ENCODE measurements at regions not wholly inside any gene's neighbourhood (a gene's known extent, or its start where the extent isn't known, plus 50 kb on each side); places are given as distances from the start of the nearest gene placed in this dataset.
"Not testable (repeated sequence)": the region's sequence is repeated elsewhere in the genome, so short reads cannot be mapped to it uniquely, and the experiment has no call there.

GRCh38 chr11:91988443-91988842, 236.2 kb upstream of the FAT3 start:
- TF ChIP-seq, protein P1, sequence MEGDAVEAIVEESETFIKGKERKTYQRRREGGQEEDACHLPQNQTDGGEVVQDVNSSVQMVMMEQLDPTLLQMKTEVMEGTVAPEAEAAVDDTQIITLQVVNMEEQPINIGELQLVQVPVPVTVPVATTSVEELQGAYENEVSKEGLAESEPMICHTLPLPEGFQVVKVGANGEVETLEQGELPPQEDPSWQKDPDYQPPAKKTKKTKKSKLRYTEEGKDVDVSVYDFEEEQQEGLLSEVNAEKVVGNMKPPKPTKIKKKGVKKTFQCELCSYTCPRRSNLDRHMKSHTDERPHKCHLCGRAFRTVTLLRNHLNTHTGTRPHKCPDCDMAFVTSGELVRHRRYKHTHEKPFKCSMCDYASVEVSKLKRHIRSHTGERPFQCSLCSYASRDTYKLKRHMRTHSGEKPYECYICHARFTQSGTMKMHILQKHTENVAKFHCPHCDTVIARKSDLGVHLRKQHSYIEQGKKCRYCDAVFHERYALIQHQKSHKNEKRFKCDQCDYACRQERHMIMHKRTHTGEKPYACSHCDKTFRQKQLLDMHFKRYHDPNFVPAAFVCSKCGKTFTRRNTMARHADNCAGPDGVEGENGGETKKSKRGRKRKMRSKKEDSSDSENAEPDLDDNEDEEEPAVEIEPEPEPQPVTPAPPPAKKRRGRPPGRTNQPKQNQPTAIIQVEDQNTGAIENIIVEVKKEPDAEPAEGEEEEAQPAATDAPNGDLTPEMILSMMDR (IDR thresholded peaks at IDR 0.05): not testable (repeated sequence)
- not testable (repeated sequence) for TF ChIP-seq POLR2A (IDR thresholded peaks at IDR 0.05)
